ENCODE measurements at regions not wholly inside any gene's neighbourhood (a gene's known extent, or its start where the extent isn't known, plus 50 kb on each side); places are given as distances from the start of the nearest gene placed in this dataset.

DNA sequence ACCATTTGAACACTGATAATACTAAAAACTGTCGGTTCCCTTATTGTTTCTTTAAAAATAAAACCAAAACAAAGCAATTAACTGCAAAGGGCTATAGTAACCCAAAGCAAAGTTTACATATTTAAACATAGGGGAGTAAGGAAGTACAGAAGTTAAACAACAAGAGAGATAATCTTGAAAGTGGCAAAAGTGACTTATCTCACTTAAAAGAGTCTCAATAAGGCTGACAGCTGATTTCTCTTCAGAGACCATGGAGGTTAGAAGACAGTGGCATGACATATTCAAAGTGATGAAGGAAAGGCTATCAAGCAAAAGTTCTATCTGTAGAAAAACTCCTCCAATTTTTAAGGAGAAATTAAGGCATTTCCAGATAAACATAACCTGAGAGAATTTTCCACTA is 233.5 kb upstream of the HDAC9 start:
- no peak for DNase-seq

DNA sequence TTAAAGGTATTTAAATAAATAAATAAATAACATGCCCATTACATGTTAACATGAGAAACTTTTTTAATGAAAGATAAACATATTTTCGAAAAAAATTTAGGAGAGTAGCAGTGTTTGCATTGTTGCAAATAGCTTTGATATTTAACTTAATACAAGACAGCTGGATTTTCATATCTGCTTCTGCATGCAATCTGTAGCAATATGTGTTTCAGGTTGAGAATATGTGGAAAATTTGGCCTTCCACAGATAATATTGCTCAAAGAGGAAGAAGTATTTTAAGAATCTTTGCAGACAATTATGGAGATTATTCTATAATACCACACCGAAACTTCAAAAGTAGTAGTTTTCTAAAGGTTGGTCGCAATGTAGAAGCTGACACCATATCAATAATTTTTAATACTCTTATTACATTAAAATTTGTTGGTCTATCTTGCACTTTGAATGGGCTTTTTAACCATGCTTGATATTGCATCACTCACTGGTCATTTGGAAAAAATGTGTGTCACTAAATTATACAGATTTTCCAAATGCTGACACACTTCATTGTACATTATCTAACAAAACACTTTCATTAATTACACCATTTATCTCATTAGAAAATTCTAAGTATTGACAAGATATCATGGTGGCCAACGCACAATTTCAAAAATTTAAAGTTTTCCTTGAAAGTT is 229.8 kb upstream of the HDAC9 start:
- no peak for DNase-seq

DNA sequence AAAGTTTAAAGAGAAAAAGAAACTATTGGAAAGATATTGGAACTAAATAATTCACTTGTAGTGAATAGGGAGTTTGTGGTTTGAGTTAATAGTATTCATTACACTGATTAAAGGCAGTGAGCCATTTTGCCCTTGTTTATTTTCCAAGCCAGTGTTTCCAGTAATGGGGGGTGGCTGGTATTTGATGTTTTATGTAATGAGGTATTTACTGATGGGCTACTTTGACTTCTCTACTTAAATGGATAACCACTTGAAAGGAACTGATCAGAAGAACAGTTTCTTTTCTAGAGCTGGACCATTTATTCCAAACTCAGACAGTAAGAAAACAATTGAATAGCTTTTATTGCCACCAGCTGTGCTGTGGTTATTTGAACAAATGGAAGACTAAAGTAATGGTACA is 227.0 kb upstream of the HDAC9 start:
- no peak for DNase-seq

DNA sequence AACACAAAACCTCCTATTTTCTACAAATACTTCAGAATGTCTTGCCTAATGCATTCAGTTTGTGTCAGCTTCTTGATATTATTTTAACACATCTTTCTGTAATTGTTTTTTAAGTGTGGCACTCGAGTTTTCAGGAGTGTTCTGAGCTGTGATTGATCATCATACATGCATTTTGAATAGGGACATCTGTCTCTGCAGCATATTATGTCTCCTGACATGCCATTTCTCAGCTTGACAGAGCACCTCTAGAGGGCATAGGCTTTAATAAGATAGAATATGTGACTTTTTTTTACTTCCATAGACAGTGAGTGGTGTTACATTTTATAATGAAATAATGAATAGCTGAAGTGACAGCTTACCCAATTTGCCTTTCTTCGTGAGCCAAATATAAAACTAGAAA is 219.2 kb upstream of the HDAC9 start:
- no peak for DNase-seq

DNA sequence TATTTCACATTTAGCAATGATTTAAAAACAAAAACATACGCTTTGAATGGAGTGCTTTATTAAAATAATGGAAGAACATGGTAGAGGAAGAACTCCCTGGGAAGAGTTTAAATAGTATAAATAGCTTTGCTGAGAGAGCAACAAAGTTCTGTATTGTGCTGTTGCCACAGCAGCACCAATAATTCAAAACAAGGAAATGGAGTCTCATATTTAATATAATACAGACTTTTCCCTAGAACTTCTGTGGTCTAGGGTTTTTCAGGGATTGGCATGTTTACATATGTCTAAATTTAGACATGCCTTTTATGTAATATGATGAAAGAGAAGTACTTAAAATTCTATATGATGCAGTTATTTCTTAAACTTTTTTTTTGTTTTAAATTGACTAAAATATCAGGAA is 217.2 kb upstream of the HDAC9 start:
- no peak for DNase-seq

DNA sequence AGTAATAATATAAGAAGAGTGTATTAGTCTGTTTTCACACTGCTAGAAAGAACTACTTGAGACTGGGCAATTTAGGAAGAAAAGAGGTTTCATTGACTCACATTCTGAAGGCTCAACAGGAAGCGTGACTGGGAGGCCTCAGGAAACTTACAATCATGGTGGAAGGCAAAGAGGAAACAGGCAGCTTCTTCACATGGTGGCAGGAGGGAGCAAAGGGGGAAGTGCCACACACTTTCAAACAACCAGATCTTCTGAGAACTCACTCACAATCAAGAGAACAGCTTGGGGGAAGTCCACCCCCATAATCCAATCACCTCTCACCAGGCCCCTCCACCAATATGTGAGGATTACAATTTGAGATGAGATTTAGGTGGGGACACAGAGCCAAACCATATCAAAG is 212.5 kb upstream of the HDAC9 start:
- DNase-seq, result no peak

DNA sequence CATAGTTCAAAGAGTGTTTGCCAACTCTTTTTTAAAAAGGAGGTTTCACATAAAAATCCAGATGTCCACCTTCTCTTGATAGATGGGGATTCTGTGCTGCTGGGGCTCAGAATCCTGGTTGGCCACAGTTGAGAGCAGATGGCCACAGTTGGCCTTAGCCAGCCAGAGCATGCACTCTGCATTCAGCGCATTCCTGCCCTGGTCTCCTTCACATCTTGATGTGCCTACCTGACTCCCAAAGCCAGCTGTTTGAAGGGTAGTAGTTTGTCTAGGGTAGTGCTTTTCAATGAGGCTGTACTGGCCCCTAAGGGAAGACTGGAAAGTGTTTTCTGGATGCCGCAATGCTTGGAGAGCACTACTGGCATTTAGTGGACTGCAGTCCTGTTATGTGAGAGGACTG is 208.1 kb upstream of the HDAC9 start:
- no peak for DNase-seq

DNA sequence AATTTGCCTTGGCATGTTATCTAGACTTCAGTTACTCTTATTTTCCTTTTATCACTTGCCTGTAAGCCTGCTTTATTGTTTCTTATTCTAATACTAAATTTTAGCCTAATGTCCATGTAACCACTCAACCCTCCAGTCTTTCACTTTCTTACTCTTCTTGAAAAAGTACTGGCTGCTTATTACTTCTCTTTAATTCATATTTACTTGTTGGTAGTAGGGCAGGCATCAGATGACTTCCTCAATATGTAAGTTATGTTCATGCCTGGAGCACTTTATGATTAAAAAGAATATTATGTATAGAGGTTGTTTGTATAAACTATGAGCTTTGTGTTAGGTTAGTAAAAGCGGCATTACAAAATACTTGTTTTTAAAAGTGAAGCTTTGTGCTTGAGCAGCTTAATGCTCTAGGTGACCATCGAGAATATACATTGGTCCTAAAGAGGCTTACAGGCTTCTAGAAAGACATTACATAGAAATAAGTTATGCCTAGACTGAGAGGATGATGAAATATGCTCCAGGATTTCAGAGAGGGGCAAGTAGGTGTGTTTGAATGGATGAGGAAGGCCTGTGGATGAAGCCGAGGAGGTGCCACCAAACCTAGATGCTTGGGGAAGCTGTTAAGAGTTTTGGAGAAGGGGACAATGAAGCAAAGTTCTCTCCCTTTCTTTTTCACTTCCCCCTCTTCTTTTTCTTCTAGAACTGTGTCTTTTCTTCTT is 207.1 kb upstream of the HDAC9 start:
- DNase-seq, result no peak

DNA sequence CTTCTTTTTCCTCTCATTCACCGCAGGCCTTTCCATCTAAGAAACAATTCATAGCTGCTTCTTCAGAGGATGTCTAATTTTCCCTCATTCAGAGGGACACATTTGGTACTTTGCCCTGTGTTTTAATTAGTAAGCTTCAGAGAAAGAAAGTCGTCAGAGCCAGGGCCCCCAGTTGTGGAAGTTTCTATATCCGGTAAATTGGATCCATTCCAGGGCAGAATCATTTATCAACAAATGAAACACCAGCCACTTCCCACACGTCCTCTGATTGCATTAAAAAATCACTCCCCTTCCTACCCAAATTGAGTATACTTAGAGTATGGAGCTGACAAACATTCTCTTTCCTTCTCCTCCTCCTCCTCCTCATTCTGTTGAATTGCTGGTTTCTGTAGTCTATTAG is 205.8 kb upstream of the HDAC9 start:
- DNase-seq, result no peak

DNA sequence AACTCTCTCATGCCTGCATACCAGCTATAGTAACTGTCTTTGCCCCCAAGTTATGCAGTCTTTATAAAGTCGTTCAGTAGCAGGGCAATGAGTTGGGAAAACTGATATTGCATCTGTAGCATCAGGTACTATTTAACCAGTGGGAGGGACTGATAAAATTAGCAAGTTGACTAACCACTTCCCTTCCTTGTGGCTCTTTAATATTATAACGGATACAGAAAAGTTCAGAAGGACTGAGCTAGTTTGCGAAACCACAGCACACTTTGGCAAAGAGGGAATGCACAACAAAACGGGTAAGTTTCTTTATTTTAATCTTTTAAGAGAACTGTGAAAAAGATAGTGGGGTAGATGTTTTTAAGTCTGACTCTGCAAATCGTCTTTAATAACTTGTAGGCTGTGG is 205.3 kb upstream of the HDAC9 start:
- no peak for DNase-seq

DNA sequence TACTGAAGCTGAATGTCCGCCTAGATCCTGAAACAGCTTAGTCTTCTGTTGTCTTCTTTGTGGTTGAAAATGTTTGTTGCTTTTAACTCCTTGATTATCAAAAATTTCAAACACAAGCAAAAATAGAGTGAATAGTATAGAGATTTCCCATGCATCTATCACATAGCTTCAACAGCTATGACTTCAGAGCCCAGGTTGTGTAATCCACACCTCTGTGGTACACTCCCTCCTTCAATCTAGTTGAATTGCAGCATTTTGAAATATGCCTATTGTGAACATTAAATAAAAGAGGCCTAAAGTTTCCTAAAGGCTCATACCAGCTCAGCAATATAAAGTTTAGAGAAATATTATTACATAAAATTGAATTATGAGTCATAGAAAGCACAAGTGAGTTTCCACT is 204.7 kb upstream of the HDAC9 start:
- DNase-seq, result no peak

DNA sequence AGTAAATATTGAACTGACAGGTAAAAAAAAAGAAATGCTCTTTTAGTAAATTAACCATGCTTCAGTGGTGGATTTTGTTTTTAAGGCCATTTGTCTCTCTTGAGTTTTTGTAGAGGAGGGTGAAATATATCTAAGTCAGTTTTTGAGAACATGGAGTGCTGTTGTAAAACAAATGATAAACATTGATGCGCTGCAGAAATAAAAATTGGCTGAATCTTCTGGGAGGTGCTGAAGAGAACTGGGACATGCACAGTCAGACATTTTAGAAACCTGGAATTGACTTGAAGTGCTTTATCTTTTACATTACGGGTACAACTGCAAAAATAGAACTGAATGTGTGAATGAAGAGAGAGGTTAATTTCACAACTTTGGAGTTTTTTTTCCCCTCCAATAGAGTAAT is 203.0 kb upstream of the HDAC9 start:
- no peak for DNase-seq

DNA sequence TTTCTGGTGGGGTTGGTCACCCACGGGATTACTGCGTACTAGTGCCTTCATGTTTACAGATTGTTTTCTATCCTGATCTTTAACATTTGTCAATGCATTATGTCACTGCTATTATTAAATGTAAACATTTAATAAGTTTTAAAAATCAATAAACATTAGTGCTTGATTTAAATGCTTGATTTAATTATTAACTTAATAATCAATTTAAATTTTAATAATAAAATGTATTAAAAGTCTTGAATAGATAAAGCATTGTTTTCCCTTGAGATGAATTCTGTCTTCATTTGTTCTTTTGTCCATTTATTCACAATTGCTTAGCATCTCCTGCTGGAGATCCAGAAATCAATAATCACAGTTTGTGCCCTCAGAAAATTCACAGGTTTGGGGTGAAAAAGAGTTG is 201.8 kb upstream of the HDAC9 start:
- DNase-seq, result no peak

DNA sequence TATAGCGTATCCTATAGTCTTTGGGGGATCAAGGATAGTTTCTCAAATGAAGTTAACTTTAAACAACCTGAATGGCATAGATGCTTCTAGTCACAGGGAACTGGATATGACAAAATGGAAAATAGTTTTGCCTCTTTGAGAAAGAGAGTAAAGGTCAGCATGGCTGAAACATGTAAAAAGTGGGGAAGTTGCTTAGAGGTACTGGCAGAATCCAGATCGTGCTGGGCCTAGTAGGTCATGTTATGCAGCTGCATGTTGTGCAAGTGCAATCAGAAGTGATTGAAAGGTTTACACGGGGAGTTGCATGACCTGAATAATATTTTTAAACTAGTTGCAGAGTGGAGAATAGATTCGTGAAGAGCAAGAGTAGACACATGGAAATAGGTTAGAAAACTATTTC is 201.1 kb upstream of the HDAC9 start:
- no peak for DNase-seq

DNA sequence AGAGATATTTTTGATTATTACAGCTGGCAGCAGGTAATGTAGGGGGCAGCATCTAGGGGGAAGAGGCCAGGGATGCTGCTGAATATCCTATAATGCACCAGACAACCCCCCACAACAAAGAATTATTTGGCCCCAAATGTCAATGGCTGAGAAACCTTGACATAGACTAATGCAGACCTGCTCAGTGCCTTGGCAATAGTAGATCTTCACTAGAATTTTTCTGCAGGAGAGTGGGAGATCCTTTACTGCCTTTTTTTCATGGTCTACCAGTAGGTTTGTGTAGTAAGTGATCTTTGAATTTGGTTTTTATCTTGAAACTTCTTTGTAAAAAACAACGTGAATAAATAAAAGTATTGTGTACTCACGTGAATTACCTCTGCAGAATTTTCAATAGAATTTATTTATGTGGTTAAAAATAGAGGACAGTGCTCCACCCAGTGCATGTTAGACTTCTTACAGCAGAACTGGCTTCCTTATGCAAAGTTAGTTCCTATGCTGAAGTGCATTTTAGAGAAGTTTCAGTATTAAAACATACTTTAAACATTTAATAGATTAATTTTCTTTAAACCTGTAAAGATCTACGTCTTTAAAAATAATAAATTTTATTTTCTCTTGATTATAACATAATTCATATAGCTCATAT is 199.6 kb upstream of the HDAC9 start:
- DNase-seq, result no peak

DNA sequence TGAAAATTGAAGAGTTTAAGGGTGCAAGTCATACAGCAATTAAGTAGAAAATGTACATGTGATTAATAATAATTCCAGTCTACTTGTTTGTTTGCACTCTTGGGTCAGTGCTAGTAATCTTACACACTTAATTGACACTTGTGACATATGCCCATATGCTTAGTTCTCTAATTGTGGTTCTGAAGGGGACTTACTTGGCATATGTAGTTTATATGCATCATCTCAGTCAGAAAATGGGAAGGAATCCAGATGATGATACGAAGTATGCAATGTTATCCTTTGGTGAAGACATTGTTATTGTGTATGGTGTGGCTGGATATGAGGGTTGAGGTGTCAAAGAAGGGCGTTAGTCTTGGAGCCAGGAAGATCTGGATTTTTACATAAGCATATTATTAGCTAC is 193.5 kb upstream of the HDAC9 start:
- DNase-seq, result no peak

DNA sequence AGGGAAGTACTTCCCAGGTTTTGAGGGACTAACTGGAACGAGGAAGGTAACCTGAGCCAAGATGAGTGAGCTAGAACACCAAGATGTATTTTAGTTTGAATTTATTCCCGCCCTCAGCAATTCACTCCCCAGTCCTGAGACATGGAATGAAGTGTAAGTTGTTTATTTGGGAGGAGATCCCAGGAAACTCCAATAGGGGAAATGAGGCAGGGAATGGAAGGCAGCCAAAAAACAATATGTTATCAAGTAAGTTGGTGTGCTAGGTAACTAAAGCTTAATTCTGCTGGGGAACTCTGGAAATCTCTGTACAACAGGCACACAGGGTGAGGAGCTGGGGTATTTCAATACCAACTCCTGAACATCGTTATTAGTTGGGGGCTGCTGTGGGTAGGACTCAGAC is 189.7 kb upstream of the HDAC9 start:
- DNase-seq, result no peak

DNA sequence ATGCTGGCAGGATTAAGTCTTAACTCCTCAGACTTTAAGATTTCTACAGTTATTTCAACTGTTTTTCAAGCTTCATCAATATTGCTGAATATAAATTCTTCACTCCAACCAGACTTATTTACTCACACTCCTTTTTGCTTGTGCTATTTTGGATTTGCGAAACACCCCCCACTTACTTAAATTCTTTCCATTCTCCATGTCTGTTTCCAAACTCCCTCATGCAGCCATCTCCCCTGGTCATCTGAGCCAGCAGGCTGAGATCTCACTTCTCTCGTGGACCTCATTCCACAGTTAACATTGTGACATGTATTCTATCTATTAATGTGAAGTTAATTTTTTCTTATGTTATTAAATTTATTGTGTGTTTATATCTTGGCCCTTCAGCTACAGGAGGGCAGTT is 188.9 kb upstream of the HDAC9 start:
- no peak for DNase-seq

DNA sequence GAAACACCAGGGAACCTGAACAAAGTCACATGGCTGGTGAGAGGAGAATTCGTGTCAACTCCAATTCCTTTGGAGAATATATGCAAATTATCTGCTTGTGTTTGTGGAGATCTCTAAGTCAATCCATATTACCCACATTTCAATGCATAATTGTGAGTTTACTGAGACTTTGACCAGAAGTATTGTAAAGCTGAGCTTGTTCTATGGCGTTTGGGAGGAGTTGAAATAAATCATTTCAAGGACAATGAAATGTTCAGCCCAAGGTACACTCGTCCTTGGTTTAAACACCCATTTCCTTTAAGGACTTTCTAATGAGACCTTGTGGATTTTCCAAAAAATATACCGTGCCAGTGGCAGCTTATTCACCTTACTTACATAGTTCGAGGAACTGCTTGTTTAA is 186.6 kb upstream of the HDAC9 start:
- no peak for DNase-seq

DNA sequence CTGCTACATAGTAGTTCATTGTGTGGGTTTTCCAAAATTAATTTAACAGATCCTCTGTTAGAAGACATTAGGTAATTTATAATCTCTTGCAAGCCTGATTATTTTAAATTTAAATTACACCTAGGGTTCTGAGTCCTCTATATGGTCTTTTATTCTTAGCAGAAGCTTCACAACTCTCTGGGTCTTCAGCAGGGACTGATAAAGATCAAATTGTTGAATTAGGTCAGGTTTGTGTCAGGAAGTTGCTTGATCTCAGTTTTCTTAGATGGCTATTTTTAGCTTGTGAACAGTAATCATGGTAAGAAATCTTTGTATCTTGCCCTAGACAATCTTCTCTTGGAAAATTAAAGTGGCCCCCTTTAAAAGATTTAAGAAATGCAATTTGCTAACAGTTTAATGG is 183.1 kb upstream of the HDAC9 start:
- DNase-seq, result no peak

DNA sequence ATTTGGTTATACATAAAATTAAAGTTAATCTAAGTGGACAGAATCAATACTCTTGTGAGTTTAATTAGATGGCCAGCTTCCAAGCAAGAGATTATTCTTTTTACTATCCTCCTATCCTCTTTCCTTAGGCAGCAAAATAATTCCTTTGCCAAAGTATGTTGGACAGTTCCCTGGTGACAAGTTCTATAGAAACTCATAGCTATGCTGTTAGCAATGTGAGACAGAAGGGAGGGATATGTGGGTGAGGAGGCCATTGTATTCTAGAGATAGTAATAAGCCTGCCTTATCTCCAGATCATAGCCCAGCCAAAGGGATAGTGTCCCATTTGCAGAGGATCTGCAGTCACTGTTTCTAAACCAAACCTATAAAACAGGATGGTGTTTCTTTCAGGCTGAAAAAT is 181.6 kb upstream of the HDAC9 start:
- DNase-seq, result no peak

DNA sequence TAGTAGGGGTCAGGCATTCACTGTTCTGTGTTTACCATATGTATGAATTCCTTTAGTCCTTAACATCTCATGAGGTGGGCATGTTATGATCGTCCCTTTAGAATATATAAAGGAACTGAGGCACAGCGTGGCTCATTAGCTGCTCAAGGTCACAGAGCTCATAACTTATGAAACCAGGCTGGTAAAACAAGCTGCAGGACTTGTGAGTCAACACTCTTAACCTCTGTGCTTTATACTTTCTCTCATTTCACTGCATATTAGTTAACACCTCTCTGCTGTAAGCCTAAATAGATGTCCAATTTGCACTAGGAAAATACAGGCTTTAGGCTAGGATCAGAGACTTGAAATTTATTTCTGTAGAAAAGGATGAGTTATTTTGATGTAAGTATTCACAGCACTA is 180.3 kb upstream of the HDAC9 start:
- DNase-seq, result no peak

DNA sequence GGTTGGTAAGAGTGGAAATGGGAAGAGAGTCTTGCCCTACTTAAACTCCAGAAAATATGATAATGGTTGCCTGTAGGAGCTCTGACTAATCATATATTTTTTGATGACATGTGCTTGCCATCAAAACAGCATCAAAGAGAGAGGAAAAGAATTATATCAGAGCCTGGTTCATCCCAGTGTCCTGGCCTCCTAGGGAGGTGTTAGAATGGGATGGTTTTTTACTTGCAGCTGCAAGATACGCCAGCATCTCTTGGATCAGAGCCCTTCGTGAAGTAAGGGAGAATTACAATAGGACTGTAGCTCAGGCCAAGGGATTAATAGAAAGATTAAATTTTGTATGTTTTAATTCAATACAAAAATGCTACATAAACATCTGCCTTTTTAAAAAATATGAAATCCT is 177.6 kb upstream of the HDAC9 start:
- DNase-seq, result no peak

DNA sequence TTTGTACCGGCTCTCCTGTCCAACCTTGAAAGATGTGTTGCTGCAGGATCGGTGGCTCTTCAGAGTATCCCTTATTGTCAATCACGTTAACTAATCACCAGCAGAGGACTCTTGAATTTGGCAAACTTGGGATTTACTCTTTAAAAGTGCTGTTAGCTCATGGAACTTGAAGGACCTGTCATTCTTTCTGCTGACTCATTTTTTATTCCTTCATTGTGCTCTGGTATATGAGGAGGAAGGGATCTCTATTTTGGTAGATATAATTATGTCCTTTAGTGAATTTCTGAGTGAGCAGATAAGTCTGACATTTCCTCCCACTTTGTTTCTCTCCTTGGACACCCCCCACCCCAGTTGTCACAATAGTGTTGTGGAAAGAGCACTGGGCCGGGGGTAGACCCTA is 175.1 kb upstream of the HDAC9 start:
- DNase-seq, result no peak

Data from NCI-H2107 (cell line).